Astrocyte (in vitro differentiated cells and primary cell): ENCODE measurements at regions not wholly inside any gene's neighbourhood (a gene's known extent, or its start where the extent isn't known, plus 50 kb on each side); places are given as distances from the start of the nearest gene placed in this dataset.
A peak's percentile ranks its signal among the peaks of the same experiment; 100 is the strongest.

Experiments used
- DNase-seq: peaks from one replicate; pipeline ENCODE4 v3.0.0-alpha.2; 2010; ENCODE audit warnings: low read depth
- FAIRE-seq: peaks from 2 replicates; lab custom pipeline; 2011; peaks lifted over from hg19 to GRCh38; lab: Jason Lieb, UNC
- H2AFZ ChIP-seq: 2 replicates; pipeline ENCODE4 v1.6.0; 2012; ENCODE audit warnings: low read depth, low read length, inconsistent platforms
- H3K27ac ChIP-seq: 2 replicates; pipeline ENCODE4 v1.5.1; 2011; ENCODE audit warnings: low read depth, low read length, inconsistent platforms
- H3K27me3 ChIP-seq: 2 replicates; pipeline ENCODE4 v1.6.0; 2011; ENCODE audit warnings: low read length, inconsistent platforms; ENCODE audit not compliant: insufficient read depth
- H3K36me3 ChIP-seq: 2 replicates; pipeline ENCODE4 v1.5.1; 2011; ENCODE audit warnings: low read length, inconsistent platforms; ENCODE audit not compliant: insufficient read depth
- H3K4me1 ChIP-seq: 2 replicates; pipeline ENCODE4 v1.5.1; 2011; ENCODE audit warnings: low read length, inconsistent platforms; ENCODE audit not compliant: insufficient read depth
- H3K4me2 ChIP-seq: 2 replicates; pipeline ENCODE4 v1.6.0; 2012; ENCODE audit warnings: low read length, inconsistent platforms
- H3K4me3 ChIP-seq: 2 replicates; pipeline ENCODE4 v1.5.1; 2011; ENCODE audit warnings: low read depth, mild to moderate bottlenecking, low read length, inconsistent platforms; ENCODE audit not compliant: insufficient read depth
- H3K79me2 ChIP-seq: 2 replicates; pipeline ENCODE4 v1.6.0; 2012; ENCODE audit warnings: mild to moderate bottlenecking, low read length, inconsistent platforms; ENCODE audit not compliant: insufficient read depth
- H3K9ac ChIP-seq: 2 replicates; pipeline ENCODE4 v1.6.0; 2012; ENCODE audit warnings: mild to moderate bottlenecking, low read length, inconsistent platforms
- H3K9me3 ChIP-seq: 2 replicates; pipeline ENCODE4 v1.5.1; 2012; ENCODE audit warnings: low read depth, mild to moderate bottlenecking, low read length, inconsistent platforms; ENCODE audit not compliant: insufficient read depth
- H4K20me1 ChIP-seq: 2 replicates; pipeline ENCODE4 v1.6.0; 2012; ENCODE audit warnings: low read length, inconsistent platforms; ENCODE audit not compliant: insufficient read depth
- H3K27ac Mint-ChIP-seq: one replicate; pipeline ENCODE4 v1.8.0; 2021; ENCODE audit warnings: mild to moderate bottlenecking, mixed read lengths; ENCODE audit not compliant: unreplicated experiment
- H3K27me3 Mint-ChIP-seq: one replicate; pipeline ENCODE4 v1.8.0; 2021; ENCODE audit warnings: low read depth, mixed read lengths; ENCODE audit not compliant: unreplicated experiment
- H3K36me3 Mint-ChIP-seq: one replicate; pipeline ENCODE4 v1.8.0; 2021; ENCODE audit warnings: low read depth, mixed read lengths; ENCODE audit not compliant: unreplicated experiment
- H3K4me1 Mint-ChIP-seq: one replicate; pipeline ENCODE4 v1.8.0; 2021; ENCODE audit warnings: low read depth, mixed read lengths; ENCODE audit not compliant: unreplicated experiment
- H3K4me3 Mint-ChIP-seq: one replicate; pipeline ENCODE4 v1.8.0; 2021; ENCODE audit warnings: mild to moderate bottlenecking, moderate library complexity, mixed read lengths; ENCODE audit not compliant: unreplicated experiment
- H3K9me3 Mint-ChIP-seq: one replicate; pipeline ENCODE4 v1.8.0; 2021; ENCODE audit warnings: mild to moderate bottlenecking, mixed read lengths; ENCODE audit not compliant: unreplicated experiment
- EZH2 ChIP-seq: IDR thresholded peaks from 2 replicates; pipeline ENCODE4 v1.6.1; 2012; ENCODE audit warnings: mild to moderate bottlenecking, low read length, inconsistent platforms; ENCODE audit not compliant: insufficient read depth
- TF ChIP-seq, protein P1 (sequence below): IDR thresholded peaks from 2 replicates; pipeline ENCODE4 v1.5.1; 2011; ENCODE audit warnings: low read depth, mild to moderate bottlenecking, inconsistent platforms, low read length, moderate library complexity; ENCODE audit not compliant: insufficient read depth

GRCh38 chr17:51456942-51457341 is 196.6 kb downstream of the UTP18 start:
- FAIRE-seq, result no peak
- no peaks in the 10 kb centered on the region for H3K4me1 ChIP-seq
- H3K4me3 Mint-ChIP-seq, result no peak overlapping the region
- DNase-seq, result no peak
- H3K4me1 Mint-ChIP-seq, result no peaks in the 10 kb centered on the region
- H3K9me3 Mint-ChIP-seq, result no peaks in the 10 kb centered on the region
- H3K36me3 ChIP-seq, result no peaks in the 10 kb centered on the region
- H3K4me2 ChIP-seq, result no peak overlapping the region
- peaks cover 16% of the 10 kb centered on the region for H3K27me3 Mint-ChIP-seq
- no peak overlapping the region for H3K27ac ChIP-seq
- no peak overlapping the region for H3K4me3 ChIP-seq
- no peaks in the 10 kb centered on the region for H3K27me3 ChIP-seq
- no peaks in the 10 kb centered on the region for H4K20me1 ChIP-seq
- peaks cover 2% of the 10 kb centered on the region for H3K36me3 Mint-ChIP-seq
- TF ChIP-seq EZH2, result no peak
- TF ChIP-seq, protein P1, sequence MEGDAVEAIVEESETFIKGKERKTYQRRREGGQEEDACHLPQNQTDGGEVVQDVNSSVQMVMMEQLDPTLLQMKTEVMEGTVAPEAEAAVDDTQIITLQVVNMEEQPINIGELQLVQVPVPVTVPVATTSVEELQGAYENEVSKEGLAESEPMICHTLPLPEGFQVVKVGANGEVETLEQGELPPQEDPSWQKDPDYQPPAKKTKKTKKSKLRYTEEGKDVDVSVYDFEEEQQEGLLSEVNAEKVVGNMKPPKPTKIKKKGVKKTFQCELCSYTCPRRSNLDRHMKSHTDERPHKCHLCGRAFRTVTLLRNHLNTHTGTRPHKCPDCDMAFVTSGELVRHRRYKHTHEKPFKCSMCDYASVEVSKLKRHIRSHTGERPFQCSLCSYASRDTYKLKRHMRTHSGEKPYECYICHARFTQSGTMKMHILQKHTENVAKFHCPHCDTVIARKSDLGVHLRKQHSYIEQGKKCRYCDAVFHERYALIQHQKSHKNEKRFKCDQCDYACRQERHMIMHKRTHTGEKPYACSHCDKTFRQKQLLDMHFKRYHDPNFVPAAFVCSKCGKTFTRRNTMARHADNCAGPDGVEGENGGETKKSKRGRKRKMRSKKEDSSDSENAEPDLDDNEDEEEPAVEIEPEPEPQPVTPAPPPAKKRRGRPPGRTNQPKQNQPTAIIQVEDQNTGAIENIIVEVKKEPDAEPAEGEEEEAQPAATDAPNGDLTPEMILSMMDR, result no peak
- H3K27ac Mint-ChIP-seq, result no peak overlapping the region
- H3K9ac ChIP-seq, result no peak overlapping the region
- H2AFZ ChIP-seq, result no peak overlapping the region
- no peaks in the 10 kb centered on the region for H3K79me2 ChIP-seq
- H3K9me3 ChIP-seq, result no peaks in the 10 kb centered on the region

DNA sequence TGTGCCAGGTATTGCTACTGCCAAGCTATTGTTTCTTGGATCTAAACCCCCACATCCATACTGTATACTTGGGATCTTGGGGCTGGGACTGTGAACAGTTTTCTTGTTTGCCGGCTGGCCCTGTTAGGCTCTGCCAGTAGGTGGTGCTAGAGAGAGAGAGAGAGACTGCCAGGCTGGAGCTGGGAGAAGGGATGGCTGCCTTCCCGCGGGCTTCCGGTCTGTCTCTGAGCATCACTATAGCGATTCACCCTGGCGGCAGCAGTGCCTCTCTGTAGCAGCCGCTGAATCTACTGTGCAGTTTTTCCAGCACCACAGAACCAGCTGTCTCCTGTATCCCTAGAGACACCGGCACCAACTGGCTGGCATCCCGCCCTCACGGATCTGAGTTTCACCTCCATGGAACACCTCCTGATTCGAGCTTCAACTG is 201.2 kb downstream of the UTP18 start:
- H3K79me2 ChIP-seq, result no peaks in the 10 kb centered on the region
- H3K4me1 Mint-ChIP-seq, result no peaks in the 10 kb centered on the region
- no peaks in the 10 kb centered on the region for H3K9me3 ChIP-seq
- H3K27me3 ChIP-seq, result no peaks in the 10 kb centered on the region
- H3K4me3 ChIP-seq, result no peak overlapping the region
- FAIRE-seq (no peak), DNase-seq (no peak)
- no peak overlapping the region for H3K4me2 ChIP-seq
- TF ChIP-seq, protein P1, result peak; percentile 43
- TF ChIP-seq EZH2, result no peak
- H3K9ac ChIP-seq, result no peak overlapping the region
- peak overlapping the region; percentile 47 for H3K27ac Mint-ChIP-seq
- H3K4me1 ChIP-seq, result no peaks in the 10 kb centered on the region
- H3K27ac ChIP-seq, result no peak overlapping the region
- no peak overlapping the region for H2AFZ ChIP-seq
- no peaks in the 10 kb centered on the region for H3K9me3 Mint-ChIP-seq
- H4K20me1 ChIP-seq, result no peaks in the 10 kb centered on the region
- H3K36me3 ChIP-seq, result no peaks in the 10 kb centered on the region
- no peaks in the 10 kb centered on the region for H3K36me3 Mint-ChIP-seq
- H3K4me3 Mint-ChIP-seq, result no peak overlapping the region
- peaks cover 41% of the 10 kb centered on the region for H3K27me3 Mint-ChIP-seq

- no peaks in the 10 kb centered on the region for H4K20me1 ChIP-seq
- H3K79me2 ChIP-seq, result no peaks in the 10 kb centered on the region
- no peaks in the 10 kb centered on the region for H3K9me3 ChIP-seq
- Mint-ChIP-seq H3K27ac (no peak overlapping the region), H3K9me3 (no peaks in the 10 kb centered on the region), H3K4me3 (no peak overlapping the region), H3K4me1 (no peaks in the 10 kb centered on the region), H3K36me3 (no peaks in the 10 kb centered on the region), H3K27me3 (peaks cover 45% of the 10 kb centered on the region)
- no peak overlapping the region for H2AFZ ChIP-seq
- no peak overlapping the region for H3K4me2 ChIP-seq
- H3K9ac ChIP-seq, result no peak overlapping the region
- no peak for FAIRE-seq
- H3K36me3 ChIP-seq, result no peaks in the 10 kb centered on the region
- TF ChIP-seq, protein P1, result no peak
- TF ChIP-seq EZH2, result no peak
- H3K27ac ChIP-seq, result no peak overlapping the region
- no peak overlapping the region for H3K4me3 ChIP-seq
- no peaks in the 10 kb centered on the region for H3K4me1 ChIP-seq
- no peak for DNase-seq
- no peaks in the 10 kb centered on the region for H3K27me3 ChIP-seq
Observed at GRCh38 chr17:51463353-51463752, 203.0 kb downstream of the UTP18 start.
